Epithelial cell of esophagus (primary cell): ENCODE measurements at regions not wholly inside any gene's neighbourhood (a gene's known extent, or its start where the extent isn't known, plus 50 kb on each side); places are given as distances from the start of the nearest gene placed in this dataset.

Experiments
- DNase-seq: peaks from one replicate; pipeline ENCODE4 v3.0.0; 2010; ENCODE audit warnings: low read depth
- H3K4me3 ChIP-seq: 2 replicates; pipeline ENCODE4 v1.5.1; 2011; ENCODE audit warnings: mild to moderate bottlenecking, low read length, control low read depth
- CTCF ChIP-seq: IDR thresholded peaks from 2 replicates; pipeline ENCODE4 v1.5.1; 2011; ENCODE audit warnings: low read depth, mild to moderate bottlenecking, low read length, control low read depth, inconsistent platforms; ENCODE audit not compliant: insufficient read depth; ENCODE audit errors: missing control alignments

GRCh38 chr6:94668876-94669275, 908.5 kb upstream of the MANEA start:
- H3K4me3 ChIP-seq: no peak overlapping the region

GRCh38 chr6:94658929-94659328, 918.4 kb upstream of the MANEA start:
- no peak overlapping the region for H3K4me3 ChIP-seq
- TF ChIP-seq CTCF: no peak
- no peak for DNase-seq

More at GRCh38 chr6:94668876-94669275, 908.5 kb upstream of the MANEA start:
- no peak for TF ChIP-seq CTCF
- no peak for DNase-seq

GRCh38 chr6:94651239-94651638, 926.1 kb upstream of the MANEA start:
- no peak overlapping the region for H3K4me3 ChIP-seq
- TF ChIP-seq CTCF: no peak
- DNase-seq: no peak

GRCh38 chr6:94645191-94645590, 932.1 kb upstream of the MANEA start:
- TF ChIP-seq CTCF: no peak
- no peak for DNase-seq
- no peak overlapping the region for H3K4me3 ChIP-seq

- no peak for TF ChIP-seq CTCF
- no peak for DNase-seq
- no peak overlapping the region for H3K4me3 ChIP-seq
Observed at GRCh38 chr6:94639564-94639963, 937.8 kb upstream of the MANEA start.

DNA sequence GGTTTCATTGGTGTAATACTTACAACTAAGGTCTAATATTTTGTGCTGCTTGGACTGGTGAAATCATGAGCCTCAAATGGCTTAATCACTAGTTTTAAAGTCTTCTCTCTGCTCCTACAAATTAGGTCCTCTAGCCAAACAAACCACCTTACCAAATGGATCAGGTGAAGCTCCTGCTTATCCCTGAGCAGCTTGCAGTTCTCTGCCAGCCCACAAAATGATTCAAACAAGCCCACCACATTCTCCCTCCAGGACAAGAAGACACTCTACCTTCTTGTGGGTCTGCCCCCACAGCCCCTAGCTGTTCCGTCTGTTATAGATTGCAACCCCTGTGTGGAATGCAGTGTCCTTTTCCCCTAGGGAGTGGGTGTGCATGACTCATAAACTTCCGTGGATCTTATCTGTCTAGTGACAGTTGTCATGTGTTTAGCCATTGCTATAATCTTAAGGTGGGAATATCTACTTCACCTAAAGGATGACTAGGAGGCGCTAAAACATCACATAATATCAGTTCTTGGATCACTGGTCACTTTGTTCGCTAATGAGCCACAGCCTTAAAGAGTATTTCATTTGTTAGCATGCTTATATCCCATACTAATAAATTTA, 940.5 kb upstream of the MANEA start:
- H3K4me3 ChIP-seq: no peak overlapping the region
- DNase-seq: peak; percentile 69
- TF ChIP-seq CTCF: peak; percentile 52

GRCh38 chr6:94623586-94623985, 953.7 kb upstream of the MANEA start:
- H3K4me3 ChIP-seq: no peak overlapping the region
- DNase-seq: no peak
- no peak for TF ChIP-seq CTCF
